Adipocyte (in vitro differentiated cells): ENCODE measurements at regions not wholly inside any gene's neighbourhood (a gene's known extent, or its start where the extent isn't known, plus 50 kb on each side); places are given as distances from the start of the nearest gene placed in this dataset.

Experiments used
- DNase-seq: peaks from one replicate; pipeline ENCODE4 v3.0.0-alpha.2; 2015; ENCODE audit warnings: low read depth
- H3K27me3 ChIP-seq: replicated peaks from 2 replicates; pipeline ENCODE4 v1.7.0; 2013; ENCODE audit warnings: mild to moderate bottlenecking, low read length, moderate library complexity; ENCODE audit not compliant: control insufficient read depth, insufficient read depth
- H3K36me3 ChIP-seq: 2 replicates; pipeline ENCODE4 v1.7.0; 2013; ENCODE audit warnings: low read length, mild to moderate bottlenecking, moderate library complexity; ENCODE audit not compliant: control insufficient read depth, insufficient read depth, severe bottlenecking
- H3K4me1 ChIP-seq: 2 replicates; pipeline ENCODE4 v1.7.0; 2013; ENCODE audit warnings: mild to moderate bottlenecking, low read length, moderate library complexity; ENCODE audit not compliant: control insufficient read depth, insufficient read depth
- H3K4me3 ChIP-seq: 2 replicates; pipeline ENCODE4 v1.7.0; 2013; ENCODE audit warnings: mild to moderate bottlenecking, low read length, moderate library complexity
- H3K9ac ChIP-seq: 2 replicates; pipeline ENCODE4 v1.7.0; 2013; ENCODE audit warnings: mild to moderate bottlenecking, low read length, moderate library complexity
- H3K9me3 ChIP-seq: 2 replicates; pipeline ENCODE4 v1.7.0; 2013; ENCODE audit warnings: mild to moderate bottlenecking, low read length, moderate library complexity; ENCODE audit not compliant: control insufficient read depth

GRCh38 chr1:30063621-30064280 is 659.6 kb downstream of the MATN1 start:
- Histone ChIP-seq H3K9me3 (peaks cover 8% of the 10 kb centered on the region), H3K27me3 (peaks cover 26% of the 10 kb centered on the region), H3K4me1 (no peaks in the 10 kb centered on the region), H3K4me3 (no peak overlapping the region), H3K9ac (no peak overlapping the region), H3K36me3 (no peaks in the 10 kb centered on the region)
- DNase-seq, result no peak

- H3K36me3 ChIP-seq, result no peaks in the 10 kb centered on the region
- no peaks in the 10 kb centered on the region for H3K9me3 ChIP-seq
- H3K9ac ChIP-seq, result no peak overlapping the region
- H3K4me3 ChIP-seq, result no peak overlapping the region
- H3K27me3 ChIP-seq, result peaks cover 23% of the 10 kb centered on the region
- DNase-seq, result no peak
- H3K4me1 ChIP-seq, result no peaks in the 10 kb centered on the region
Measured at GRCh38 chr1:30061292-30062220, 661.8 kb downstream of the MATN1 start.

- DNase-seq, result no peak
- Histone ChIP-seq H3K4me1 (no peaks in the 10 kb centered on the region), H3K9ac (no peak overlapping the region), H3K36me3 (no peaks in the 10 kb centered on the region), H3K4me3 (no peak overlapping the region), H3K9me3 (no peaks in the 10 kb centered on the region), H3K27me3 (peaks cover 24% of the 10 kb centered on the region)
Measured at GRCh38 chr1:30060738-30061137, 662.6 kb downstream of the MATN1 start.

- Histone ChIP-seq H3K36me3 (no peaks in the 10 kb centered on the region), H3K4me1 (no peaks in the 10 kb centered on the region), H3K4me3 (no peak overlapping the region), H3K27me3 (peaks cover 28% of the 10 kb centered on the region), H3K9ac (no peak overlapping the region), H3K9me3 (no peaks in the 10 kb centered on the region)
- peak; percentile 94 for DNase-seq
Measured at GRCh38 chr1:30058970-30059369, 664.4 kb downstream of the MATN1 start.

DNA sequence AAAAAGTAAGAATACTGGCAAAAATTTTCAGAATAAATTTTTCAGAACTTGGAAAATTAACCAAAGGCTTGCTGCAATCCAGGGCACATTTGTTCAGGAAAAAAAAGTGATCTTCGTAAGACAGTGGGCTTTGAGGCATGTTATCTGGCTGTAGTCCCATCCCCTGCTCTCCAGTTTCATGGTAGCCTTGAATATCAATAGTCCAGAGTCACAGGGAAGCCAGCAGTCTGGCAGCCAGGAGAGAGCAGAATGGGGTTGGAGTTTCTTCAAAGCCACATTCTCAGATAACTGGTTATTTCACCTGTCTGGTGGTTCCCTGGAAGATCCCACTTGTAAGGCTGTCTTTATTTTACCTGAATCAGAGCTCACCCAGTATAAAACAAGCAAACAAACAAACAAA is 669.3 kb downstream of the MATN1 start:
- Histone ChIP-seq H3K4me3 (no peak overlapping the region), H3K9ac (no peak overlapping the region), H3K36me3 (no peaks in the 10 kb centered on the region), H3K4me1 (no peaks in the 10 kb centered on the region), H3K27me3 (peaks cover 61% of the 10 kb centered on the region), H3K9me3 (no peaks in the 10 kb centered on the region)
- DNase-seq, result no peak

GRCh38 chr1:30052178-30052577 is 671.2 kb downstream of the MATN1 start:
- no peaks in the 10 kb centered on the region for H3K9me3 ChIP-seq
- no peaks in the 10 kb centered on the region for H3K36me3 ChIP-seq
- peaks cover 62% of the 10 kb centered on the region for H3K27me3 ChIP-seq
- H3K9ac ChIP-seq, result no peak overlapping the region
- no peaks in the 10 kb centered on the region for H3K4me1 ChIP-seq
- DNase-seq, result no peak
- H3K4me3 ChIP-seq, result no peak overlapping the region

DNA sequence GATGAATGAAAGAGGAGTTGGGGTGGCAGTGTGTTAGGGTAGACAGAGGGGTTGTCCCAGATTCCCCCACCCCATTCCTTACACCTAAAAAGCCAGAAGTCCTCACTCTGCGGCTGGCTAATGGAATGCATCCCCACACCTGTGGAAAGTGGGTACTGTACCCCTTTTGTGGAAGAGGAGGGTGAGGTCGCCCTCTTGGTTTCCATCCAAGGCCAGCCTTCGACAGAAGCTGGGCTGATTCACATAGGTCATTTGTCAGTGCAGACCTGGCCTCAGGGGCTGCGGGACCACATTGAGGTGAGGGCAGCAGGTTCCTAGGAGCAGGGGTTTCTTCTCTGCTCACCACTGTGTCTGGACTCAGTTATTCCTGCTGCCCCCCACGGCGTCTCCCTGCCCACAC is 671.6 kb downstream of the MATN1 start:
- H3K9ac ChIP-seq, result no peak overlapping the region
- peaks cover 58% of the 10 kb centered on the region for H3K27me3 ChIP-seq
- DNase-seq, result no peak
- H3K4me3 ChIP-seq, result no peak overlapping the region
- H3K9me3 ChIP-seq, result no peaks in the 10 kb centered on the region
- H3K36me3 ChIP-seq, result no peaks in the 10 kb centered on the region
- H3K4me1 ChIP-seq, result no peaks in the 10 kb centered on the region

GRCh38 chr1:30049748-30050296 is 673.6 kb downstream of the MATN1 start:
- Histone ChIP-seq H3K4me3 (no peak overlapping the region), H3K4me1 (no peaks in the 10 kb centered on the region), H3K36me3 (no peaks in the 10 kb centered on the region), H3K27me3 (peaks cover 58% of the 10 kb centered on the region), H3K9me3 (no peaks in the 10 kb centered on the region), H3K9ac (no peak overlapping the region)
- DNase-seq, result no peak

DNA sequence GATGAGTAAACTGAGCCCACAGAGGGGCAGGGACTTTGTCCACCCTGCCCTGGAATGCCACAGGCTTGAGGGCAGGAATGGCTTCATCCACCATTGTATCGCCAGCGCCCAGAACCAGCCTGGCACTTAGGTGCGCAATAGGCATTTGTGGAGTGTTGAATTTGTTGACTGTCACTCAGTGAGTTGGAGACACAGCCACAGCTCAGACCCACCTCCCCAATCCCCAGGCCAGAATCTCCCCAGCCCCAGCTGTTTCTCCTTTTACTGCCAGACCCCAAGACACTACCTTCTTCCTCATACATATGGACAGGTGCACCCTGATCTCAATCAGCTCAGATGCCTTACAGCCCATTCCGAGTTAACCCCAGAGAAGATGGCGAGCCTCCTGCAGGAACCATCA is 674.5 kb downstream of the MATN1 start:
- Histone ChIP-seq H3K27me3 (peaks cover 49% of the 10 kb centered on the region), H3K9ac (no peak overlapping the region), H3K9me3 (no peaks in the 10 kb centered on the region), H3K36me3 (no peaks in the 10 kb centered on the region), H3K4me1 (no peaks in the 10 kb centered on the region), H3K4me3 (no peak overlapping the region)
- no peak for DNase-seq

DNA sequence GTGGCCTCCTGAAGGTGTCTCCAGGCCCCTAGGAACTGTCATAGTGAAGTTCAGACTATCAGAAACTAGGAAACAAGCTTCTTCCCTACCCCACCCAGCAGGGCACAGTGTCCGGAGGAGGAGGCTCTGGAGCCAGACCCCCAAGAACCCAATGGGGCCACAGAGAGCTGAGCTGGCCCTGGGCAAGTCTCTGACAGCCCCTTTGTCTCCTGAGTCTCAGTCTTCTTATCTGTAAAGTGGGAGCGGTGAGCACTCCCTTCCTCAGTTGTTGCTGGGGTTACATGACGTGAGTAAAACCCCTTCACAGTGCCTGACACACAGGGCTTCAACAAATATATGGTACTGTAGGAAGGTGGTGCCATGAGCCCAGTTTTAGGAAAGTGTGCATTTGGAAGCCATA is 675.8 kb downstream of the MATN1 start:
- no peak for DNase-seq
- H3K9ac ChIP-seq, result no peak overlapping the region
- H3K4me1 ChIP-seq, result no peaks in the 10 kb centered on the region
- H3K27me3 ChIP-seq, result peaks cover 46% of the 10 kb centered on the region
- no peak overlapping the region for H3K4me3 ChIP-seq
- H3K9me3 ChIP-seq, result peaks cover 4% of the 10 kb centered on the region
- no peaks in the 10 kb centered on the region for H3K36me3 ChIP-seq

GRCh38 chr1:30046751-30047150 is 676.6 kb downstream of the MATN1 start:
- no peak overlapping the region for H3K9ac ChIP-seq
- no peak overlapping the region for H3K4me3 ChIP-seq
- no peaks in the 10 kb centered on the region for H3K36me3 ChIP-seq
- peaks cover 39% of the 10 kb centered on the region for H3K27me3 ChIP-seq
- H3K9me3 ChIP-seq, result peaks cover 4% of the 10 kb centered on the region
- no peaks in the 10 kb centered on the region for H3K4me1 ChIP-seq
- DNase-seq, result no peak
